ENCODE measurements at regions not wholly inside any gene's neighbourhood (a gene's known extent, or its start where the extent isn't known, plus 50 kb on each side); places are given as distances from the start of the nearest gene placed in this dataset.

GRCh38 chr6:62400521-62401259 is 114.7 kb upstream of the KHDRBS2 start:
- no peak for DNase-seq (ENCODE audit: low read depth)
- TF ChIP-seq, protein P1, sequence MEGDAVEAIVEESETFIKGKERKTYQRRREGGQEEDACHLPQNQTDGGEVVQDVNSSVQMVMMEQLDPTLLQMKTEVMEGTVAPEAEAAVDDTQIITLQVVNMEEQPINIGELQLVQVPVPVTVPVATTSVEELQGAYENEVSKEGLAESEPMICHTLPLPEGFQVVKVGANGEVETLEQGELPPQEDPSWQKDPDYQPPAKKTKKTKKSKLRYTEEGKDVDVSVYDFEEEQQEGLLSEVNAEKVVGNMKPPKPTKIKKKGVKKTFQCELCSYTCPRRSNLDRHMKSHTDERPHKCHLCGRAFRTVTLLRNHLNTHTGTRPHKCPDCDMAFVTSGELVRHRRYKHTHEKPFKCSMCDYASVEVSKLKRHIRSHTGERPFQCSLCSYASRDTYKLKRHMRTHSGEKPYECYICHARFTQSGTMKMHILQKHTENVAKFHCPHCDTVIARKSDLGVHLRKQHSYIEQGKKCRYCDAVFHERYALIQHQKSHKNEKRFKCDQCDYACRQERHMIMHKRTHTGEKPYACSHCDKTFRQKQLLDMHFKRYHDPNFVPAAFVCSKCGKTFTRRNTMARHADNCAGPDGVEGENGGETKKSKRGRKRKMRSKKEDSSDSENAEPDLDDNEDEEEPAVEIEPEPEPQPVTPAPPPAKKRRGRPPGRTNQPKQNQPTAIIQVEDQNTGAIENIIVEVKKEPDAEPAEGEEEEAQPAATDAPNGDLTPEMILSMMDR (conservative IDR thresholded peaks at IDR 0.05; ENCODE audit: control insufficient read depth, insufficient read depth, low read depth, low read length), result no peak
- no peak overlapping the region for H3K4me3 ChIP-seq (ENCODE audit: control insufficient read depth, low read depth, low read length)

DNA sequence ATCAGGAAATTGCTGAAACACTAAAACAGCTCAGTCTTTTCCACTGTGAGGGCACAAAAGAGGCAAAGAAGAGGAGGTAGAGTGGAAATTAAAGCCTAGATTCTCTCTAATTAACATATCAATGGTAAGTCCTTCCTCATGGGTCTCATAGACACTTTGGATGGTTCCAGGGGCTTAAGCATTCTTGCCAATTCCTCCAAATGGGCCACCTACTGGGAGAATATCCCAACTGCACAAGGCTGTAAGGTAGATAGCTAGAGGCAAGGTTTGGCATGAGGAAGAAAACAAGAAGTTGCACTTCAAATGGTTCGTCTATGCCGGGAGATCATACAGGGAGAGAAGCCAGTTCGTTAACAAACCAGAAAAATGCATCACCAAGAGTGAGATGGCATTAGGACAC is 107.6 kb upstream of the KHDRBS2 start:
- no peak for DNase-seq (ENCODE audit: low read depth)
- TF ChIP-seq, protein P1 (conservative IDR thresholded peaks at IDR 0.05; ENCODE audit: control insufficient read depth, insufficient read depth, low read depth, low read length), result no peak
- no peak overlapping the region for H3K4me3 ChIP-seq (ENCODE audit: control insufficient read depth, low read depth, low read length)

GRCh38 chr6:62392291-62392690 is 106.3 kb upstream of the KHDRBS2 start:
- DNase-seq (ENCODE audit: low read depth), result no peak
- TF ChIP-seq, protein P1 (conservative IDR thresholded peaks at IDR 0.05; ENCODE audit: control insufficient read depth, insufficient read depth, low read depth, low read length), result no peak
- no peak overlapping the region for H3K4me3 ChIP-seq (ENCODE audit: control insufficient read depth, low read depth, low read length)

DNA sequence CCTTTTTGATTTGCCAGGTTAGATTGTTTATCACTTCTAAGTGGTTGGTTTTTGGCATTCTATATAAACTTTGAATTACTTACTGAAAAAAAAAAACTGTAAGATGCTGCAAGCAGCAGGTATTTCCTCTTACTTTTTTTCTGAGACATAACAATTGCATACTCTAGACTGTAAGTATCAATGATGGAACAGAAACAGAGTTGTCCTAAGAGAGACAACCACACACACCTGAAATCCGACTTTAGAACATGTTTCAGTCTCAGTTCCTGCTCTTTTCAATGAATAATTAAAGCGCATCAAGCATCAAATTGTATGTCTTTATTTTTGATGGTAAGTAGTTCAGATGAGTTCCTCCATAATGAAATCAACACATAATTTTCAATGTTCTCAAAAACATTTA is 105.3 kb upstream of the KHDRBS2 start:
- DNase-seq (ENCODE audit: low read depth), result no peak

GRCh38 chr6:62390401-62390800 is 104.4 kb upstream of the KHDRBS2 start:
- TF ChIP-seq, protein P1 (conservative IDR thresholded peaks at IDR 0.05; ENCODE audit: control insufficient read depth, insufficient read depth, low read depth, low read length), result no peak
- H3K4me3 ChIP-seq (ENCODE audit: control insufficient read depth, low read depth, low read length), result no peak overlapping the region
- DNase-seq (ENCODE audit: low read depth), result no peak

More for the DNA sequence above, 105.3 kb upstream of the KHDRBS2 start:
- no peak overlapping the region for H3K4me3 ChIP-seq (ENCODE audit: control insufficient read depth, low read depth, low read length)
- TF ChIP-seq, protein P1 (conservative IDR thresholded peaks at IDR 0.05; ENCODE audit: control insufficient read depth, insufficient read depth, low read depth, low read length), result no peak

DNA sequence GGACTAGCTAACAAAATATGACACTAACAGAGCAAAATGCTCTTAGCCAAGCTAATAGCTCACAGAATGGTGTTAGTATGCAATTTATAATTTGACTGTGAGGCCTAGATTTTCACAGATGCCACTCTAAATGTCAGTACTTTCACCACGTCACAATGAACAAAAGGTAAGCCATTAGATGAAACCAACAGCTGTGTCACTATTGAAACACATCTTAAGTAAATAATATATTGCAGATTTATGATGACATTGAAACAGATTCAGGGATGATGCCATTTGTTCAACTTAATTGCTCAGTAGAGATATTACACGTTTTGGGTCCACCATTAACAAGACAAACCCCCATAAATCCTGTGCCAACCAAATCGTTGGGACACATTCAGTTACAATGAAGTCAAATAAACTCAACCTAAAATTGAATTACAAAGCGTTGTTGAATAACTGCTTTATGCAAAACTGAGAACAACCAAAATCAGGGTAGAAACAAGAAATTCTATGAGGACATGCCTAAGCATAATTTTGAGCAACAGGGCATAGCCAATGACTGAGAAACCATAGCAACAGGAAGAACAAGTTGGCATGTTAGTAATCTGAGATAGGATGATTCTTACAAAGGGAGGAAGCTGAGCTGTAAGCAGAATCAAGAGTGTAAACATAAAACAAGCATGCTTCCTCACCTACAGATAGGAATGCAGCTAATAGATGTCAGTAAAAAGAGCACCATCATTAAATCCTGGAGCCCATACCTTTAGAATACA is 85.6 kb upstream of the KHDRBS2 start:
- TF ChIP-seq, protein P1 (conservative IDR thresholded peaks at IDR 0.05; ENCODE audit: control insufficient read depth, insufficient read depth, low read depth, low read length), result no peak
- no peak for DNase-seq (ENCODE audit: low read depth)
- H3K4me3 ChIP-seq (ENCODE audit: control insufficient read depth, low read depth, low read length), result no peak overlapping the region
